ENCODE measurements at regions not wholly inside any gene's neighbourhood (a gene's known extent, or its start where the extent isn't known, plus 50 kb on each side); places are given as distances from the start of the nearest gene placed in this dataset.

GRCh38 chr10:32175629-32176028 is 119.4 kb upstream of the KIF5B start:
- TF ChIP-seq EZH2phosphoT487 (IDR thresholded peaks at IDR 0.05; ENCODE audit: borderline replicate concordance) (no peak), CTCF (conservative IDR thresholded peaks at IDR 0.05; ENCODE audit: low read length) (no peak)
- H3K9me2 ChIP-seq (replicated peaks; ENCODE audit: low read depth, low read length): no peaks in the 10 kb centered on the region
- H3K4me3 ChIP-seq (ENCODE audit: low read length, poor library complexity, severe bottlenecking): no peak overlapping the region
- no peaks in the 10 kb centered on the region for H3K79me2 ChIP-seq (ENCODE audit: insufficient read depth, low read length)
- no peaks in the 10 kb centered on the region for H3K9me3 ChIP-seq (ENCODE audit: insufficient read depth, low read depth, low read length)
- H2AFZ ChIP-seq (ENCODE audit: low read length): no peak overlapping the region
- H3K4me1 ChIP-seq (ENCODE audit: insufficient read depth, low read length, poor library complexity, severe bottlenecking): no peaks in the 10 kb centered on the region
- H3F3A ChIP-seq (ENCODE audit: low read depth): no peaks in the 10 kb centered on the region
- H3K9ac ChIP-seq (ENCODE audit: low read depth, low read length, poor library complexity, severe bottlenecking): no peak overlapping the region
- H3K27me3 ChIP-seq (ENCODE audit: insufficient read depth, low read length, poor library complexity, severe bottlenecking): no peaks in the 10 kb centered on the region
- no peaks in the 10 kb centered on the region for H4K20me1 ChIP-seq (ENCODE audit: insufficient read depth, low read length, poor library complexity, severe bottlenecking)
- no peaks in the 10 kb centered on the region for H3K36me3 ChIP-seq (ENCODE audit: insufficient read depth, low read length)
- H3K4me2 ChIP-seq (ENCODE audit: low read depth, low read length, poor library complexity, severe bottlenecking): no peak overlapping the region

DNA sequence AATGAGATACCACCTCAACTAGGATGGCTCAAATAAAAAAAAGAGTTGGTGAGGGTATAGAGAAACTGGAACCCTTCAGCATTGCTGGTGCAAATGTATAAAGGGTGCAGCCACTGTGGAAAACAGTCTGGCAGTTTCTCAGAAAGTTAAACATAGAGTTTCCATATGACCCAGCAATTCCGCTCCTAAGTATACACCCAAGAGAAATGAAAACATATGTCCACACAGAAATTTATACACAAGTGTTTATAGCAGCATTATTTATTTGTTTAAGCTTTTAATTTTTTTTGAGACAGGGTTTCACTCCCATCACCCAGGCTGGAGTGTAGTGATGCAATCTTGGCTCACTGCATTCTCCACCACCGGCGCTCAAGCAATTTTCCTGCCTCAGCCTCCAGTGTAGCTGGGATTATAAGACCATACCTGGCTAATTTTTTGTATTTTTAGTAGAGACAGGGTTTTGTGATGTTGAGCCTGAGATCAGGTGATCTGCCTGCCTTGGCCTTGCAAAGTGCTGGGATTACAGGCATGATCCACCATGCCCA is 118.2 kb upstream of the KIF5B start:
- no peaks in the 10 kb centered on the region for H4K20me1 ChIP-seq (ENCODE audit: insufficient read depth, low read length, poor library complexity, severe bottlenecking)
- TF ChIP-seq EZH2phosphoT487 (IDR thresholded peaks at IDR 0.05; ENCODE audit: borderline replicate concordance) (no peak), CTCF (conservative IDR thresholded peaks at IDR 0.05; ENCODE audit: low read length) (no peak)
- H3K9me3 ChIP-seq (ENCODE audit: insufficient read depth, low read depth, low read length): no peaks in the 10 kb centered on the region
- H3F3A ChIP-seq (ENCODE audit: low read depth): no peaks in the 10 kb centered on the region
- H3K4me1 ChIP-seq (ENCODE audit: insufficient read depth, low read length, poor library complexity, severe bottlenecking): peaks cover 7% of the 10 kb centered on the region
- H3K9me2 ChIP-seq (replicated peaks; ENCODE audit: low read depth, low read length): no peaks in the 10 kb centered on the region
- no peaks in the 10 kb centered on the region for H3K36me3 ChIP-seq (ENCODE audit: insufficient read depth, low read length)
- H3K9ac ChIP-seq (ENCODE audit: low read depth, low read length, poor library complexity, severe bottlenecking): no peak overlapping the region
- no peak overlapping the region for H2AFZ ChIP-seq (ENCODE audit: low read length)
- H3K79me2 ChIP-seq (ENCODE audit: insufficient read depth, low read length): no peaks in the 10 kb centered on the region
- H3K4me2 ChIP-seq (ENCODE audit: low read depth, low read length, poor library complexity, severe bottlenecking): no peak overlapping the region
- no peak overlapping the region for H3K4me3 ChIP-seq (ENCODE audit: low read length, poor library complexity, severe bottlenecking)
- H3K27me3 ChIP-seq (ENCODE audit: insufficient read depth, low read length, poor library complexity, severe bottlenecking): no peaks in the 10 kb centered on the region

DNA sequence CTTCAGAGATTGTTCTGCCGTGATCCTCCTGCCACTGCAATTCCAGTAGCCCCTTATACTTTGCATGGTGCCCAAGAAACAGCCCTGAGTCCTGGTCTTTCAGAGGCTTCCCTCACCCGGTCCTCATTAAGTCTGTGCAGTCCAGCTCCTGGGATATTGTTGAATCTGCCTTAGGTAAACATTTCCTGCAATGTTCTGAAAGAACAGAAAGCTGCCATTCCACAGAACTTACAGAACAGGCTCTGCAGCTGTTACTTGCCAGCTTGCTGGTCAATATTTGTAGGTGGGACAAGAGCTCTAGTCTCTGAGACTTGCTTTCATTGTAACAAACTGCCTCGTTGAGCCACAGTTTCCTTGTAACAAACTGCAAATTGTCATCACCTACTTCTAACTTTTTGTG is 115.0 kb upstream of the KIF5B start:
- no peaks in the 10 kb centered on the region for H3K27me3 ChIP-seq (ENCODE audit: insufficient read depth, low read length, poor library complexity, severe bottlenecking)
- no peak overlapping the region for H3K4me2 ChIP-seq (ENCODE audit: low read depth, low read length, poor library complexity, severe bottlenecking)
- no peaks in the 10 kb centered on the region for H4K20me1 ChIP-seq (ENCODE audit: insufficient read depth, low read length, poor library complexity, severe bottlenecking)
- no peak overlapping the region for H3K9ac ChIP-seq (ENCODE audit: low read depth, low read length, poor library complexity, severe bottlenecking)
- H3K36me3 ChIP-seq (ENCODE audit: insufficient read depth, low read length): no peaks in the 10 kb centered on the region
- H3F3A ChIP-seq (ENCODE audit: low read depth): no peaks in the 10 kb centered on the region
- peak overlapping the region; percentile 19; the same call in 1 of the 2 replicates for H2AFZ ChIP-seq (ENCODE audit: low read length)
- no peaks in the 10 kb centered on the region for H3K79me2 ChIP-seq (ENCODE audit: insufficient read depth, low read length)
- H3K9me3 ChIP-seq (ENCODE audit: insufficient read depth, low read depth, low read length): no peaks in the 10 kb centered on the region
- no peaks in the 10 kb centered on the region for H3K9me2 ChIP-seq (replicated peaks; ENCODE audit: low read depth, low read length)
- no peak overlapping the region for H3K4me3 ChIP-seq (ENCODE audit: low read length, poor library complexity, severe bottlenecking)
- peaks cover 7% of the 10 kb centered on the region for H3K4me1 ChIP-seq (ENCODE audit: insufficient read depth, low read length, poor library complexity, severe bottlenecking)
- no peak for TF ChIP-seq CTCF (conservative IDR thresholded peaks at IDR 0.05; ENCODE audit: low read length)
- TF ChIP-seq EZH2phosphoT487 (IDR thresholded peaks at IDR 0.05; ENCODE audit: borderline replicate concordance): no peak

Data from Loucy (cell line).